GM12891 (cell line): ENCODE measurements at regions not wholly inside any gene's neighbourhood (a gene's known extent, or its start where the extent isn't known, plus 50 kb on each side); places are given as distances from the start of the nearest gene placed in this dataset.

Experiments used
- DNase-seq: peaks from one replicate; pipeline ENCODE4 v3.0.0; 2011; ENCODE audit warnings: low spot score; ENCODE audit not compliant: insufficient read length
- FAIRE-seq: peaks from 2 replicates; lab custom pipeline; 2011; peaks lifted over from hg19 to GRCh38; lab: Jason Lieb, UNC
- PAX5 ChIP-seq: IDR thresholded peaks from 2 replicates; pipeline ENCODE4 v1.6.1; 2011; ENCODE audit warnings: low read length, moderate library complexity, mild to moderate bottlenecking; ENCODE audit not compliant: insufficient read depth, severe bottlenecking
- POLR2A ChIP-seq: IDR thresholded peaks from 2 replicates; pipeline ENCODE4 v1.6.1; 2011; ENCODE audit warnings: low read depth, low read length, control low read depth
- POLR2AphosphoS5 ChIP-seq: IDR thresholded peaks from 2 replicates; pipeline ENCODE4 v1.6.1; 2011; ENCODE audit warnings: low read depth, low read length, control low read depth
- POU2F2 ChIP-seq: IDR thresholded peaks from 2 replicates; pipeline ENCODE4 v1.6.1; 2011; ENCODE audit warnings: low read depth, mild to moderate bottlenecking, control low read depth, low read length, moderate library complexity
- SPI1 ChIP-seq: IDR thresholded peaks from 2 replicates; pipeline ENCODE4 v1.6.1; 2011; ENCODE audit warnings: low read depth, low read length, control low read depth
- TAF1 ChIP-seq: IDR thresholded peaks from 2 replicates; pipeline ENCODE4 v1.6.1; 2011; ENCODE audit warnings: low read depth, low read length, control low read depth

- DNase-seq (no peak), FAIRE-seq (no peak)
- TF ChIP-seq PAX5 (no peak), POLR2A (no peak), TAF1 (no peak), POU2F2 (no peak), POLR2AphosphoS5 (no peak), SPI1 (no peak)
Observed at GRCh38 chr16:86959091-86959651, 358.0 kb downstream of the C16orf95 start.

- no peak for FAIRE-seq
- no peak for DNase-seq
- TF ChIP-seq TAF1 (no peak), PAX5 (no peak), POLR2AphosphoS5 (no peak), POU2F2 (no peak), POLR2A (no peak), SPI1 (no peak)
Observed at GRCh38 chr16:86959729-86960128, 357.5 kb downstream of the C16orf95 start.

DNA sequence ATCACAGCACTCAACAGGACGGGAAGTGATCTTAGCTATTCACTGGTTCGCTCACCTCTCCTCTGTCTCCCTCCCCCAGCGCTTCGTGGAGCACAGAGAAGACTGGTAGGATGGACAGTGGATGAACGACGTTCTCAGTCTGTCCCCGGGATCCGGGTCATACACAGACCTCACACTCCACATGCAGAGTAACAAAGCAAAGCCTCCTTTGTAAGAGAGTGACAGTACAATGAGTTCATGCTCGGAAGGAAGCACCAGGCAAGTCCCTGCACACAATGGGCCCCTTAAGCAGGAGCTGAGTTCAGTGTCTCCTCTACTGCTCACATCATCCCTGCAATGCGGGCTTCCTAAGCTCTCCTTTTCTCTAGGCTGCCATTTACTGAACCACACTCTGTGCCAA is 356.9 kb downstream of the C16orf95 start:
- FAIRE-seq, result no peak
- DNase-seq, result no peak
- TF ChIP-seq POLR2AphosphoS5 (no peak), SPI1 (no peak), POLR2A (no peak), TAF1 (no peak), PAX5 (no peak), POU2F2 (no peak)

DNA sequence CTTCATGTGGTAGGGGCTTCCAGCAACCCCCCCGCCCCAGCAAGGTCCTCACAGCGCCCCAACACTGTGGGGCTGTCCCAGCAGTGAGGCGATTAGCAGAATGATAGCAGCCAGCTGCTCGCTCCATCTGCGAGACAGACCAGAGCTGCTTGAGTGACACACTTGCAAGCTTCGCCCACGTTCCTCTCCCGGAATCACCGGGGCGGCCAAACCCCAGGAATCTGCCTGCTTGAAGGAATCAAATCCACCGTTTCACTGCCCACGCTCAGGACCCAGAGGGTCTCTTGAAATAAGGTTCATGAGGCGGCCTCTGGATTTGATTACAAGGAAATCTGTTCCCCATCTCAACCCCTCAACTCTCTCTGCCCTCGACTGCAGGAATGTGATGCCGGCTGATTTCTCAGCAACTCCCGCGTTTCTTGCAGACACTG is 356.0 kb downstream of the C16orf95 start:
- DNase-seq, result no peak
- TF ChIP-seq TAF1, result no peak
- no peak for TF ChIP-seq SPI1
- no peak for TF ChIP-seq POU2F2
- TF ChIP-seq POLR2A, result no peak
- TF ChIP-seq PAX5, result no peak
- no peak for TF ChIP-seq POLR2AphosphoS5
- no peak for FAIRE-seq

GRCh38 chr16:86962259-86962658 is 354.9 kb downstream of the C16orf95 start:
- no peak for FAIRE-seq
- DNase-seq, result no peak
- TF ChIP-seq SPI1 (no peak), PAX5 (no peak)

- no peak for FAIRE-seq
- TF ChIP-seq POU2F2 (no peak), POLR2AphosphoS5 (no peak), SPI1 (no peak), POLR2A (no peak), PAX5 (no peak), TAF1 (no peak)
- DNase-seq, result no peak
Observed at GRCh38 chr16:86962913-86963312, 354.3 kb downstream of the C16orf95 start.

DNA sequence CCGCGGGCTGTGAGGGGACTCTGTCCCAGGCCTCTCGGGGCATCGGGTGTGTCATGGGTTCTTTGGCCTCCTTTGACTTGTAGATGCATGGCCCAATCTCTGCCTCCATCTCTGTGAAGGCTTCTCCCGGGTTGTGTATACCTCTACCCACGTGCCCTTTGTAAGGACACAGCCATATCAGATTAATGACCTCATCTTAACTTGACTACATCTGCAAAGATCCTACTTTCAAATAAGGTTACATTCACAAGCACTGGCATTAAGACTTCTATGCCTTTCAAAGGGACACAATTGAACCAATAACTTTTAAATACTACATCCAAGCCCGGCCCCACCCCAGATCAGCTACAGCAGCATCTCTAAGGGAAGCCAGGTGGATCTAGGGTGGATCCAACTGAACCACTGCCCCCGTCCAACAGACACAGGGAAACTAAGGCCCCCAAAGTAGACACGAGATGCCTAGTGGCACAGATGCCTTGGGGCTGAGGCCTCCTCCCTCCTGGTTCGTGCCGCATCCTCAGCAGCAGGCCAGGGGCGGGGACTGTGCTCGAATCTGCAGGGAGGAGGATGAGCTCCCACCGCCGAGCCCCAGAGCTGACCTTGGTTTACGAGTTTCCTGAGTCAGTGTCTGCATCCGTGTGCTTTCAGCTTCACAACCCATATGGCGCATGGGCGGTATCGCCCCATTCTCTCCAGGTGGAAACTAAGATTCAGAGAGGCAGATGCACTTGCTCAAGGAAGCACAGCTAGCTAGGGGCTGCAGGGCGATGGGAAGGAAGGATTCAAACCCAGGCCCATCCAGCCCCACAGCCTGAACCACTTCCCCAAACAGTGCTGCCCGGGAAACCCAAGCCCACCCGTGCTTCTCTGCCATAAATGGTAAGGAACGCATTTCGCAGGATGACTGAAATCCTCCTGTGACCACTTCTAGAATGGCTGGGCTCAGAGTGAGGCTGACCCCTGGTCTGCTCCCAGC is 353.3 kb downstream of the C16orf95 start:
- FAIRE-seq (no peak), DNase-seq (no peak)
- no peak for TF ChIP-seq SPI1
- no peak for TF ChIP-seq POU2F2
- TF ChIP-seq POLR2AphosphoS5, result no peak
- no peak for TF ChIP-seq PAX5
- no peak for TF ChIP-seq POLR2A
- TF ChIP-seq TAF1, result no peak

GRCh38 chr16:86964796-86965241 is 352.4 kb downstream of the C16orf95 start:
- TF ChIP-seq PAX5 (no peak), TAF1 (no peak), POLR2A (no peak), POLR2AphosphoS5 (no peak), POU2F2 (no peak), SPI1 (no peak)
- FAIRE-seq (no peak), DNase-seq (no peak)

- DNase-seq (no peak), FAIRE-seq (no peak)
- TF ChIP-seq POU2F2 (no peak), POLR2A (no peak), SPI1 (no peak), TAF1 (no peak), POLR2AphosphoS5 (no peak), PAX5 (no peak)
Observed at GRCh38 chr16:86965331-86965730, 351.9 kb downstream of the C16orf95 start.
